OCI-LY3 (cell line): ENCODE measurements at regions not wholly inside any gene's neighbourhood (a gene's known extent, or its start where the extent isn't known, plus 50 kb on each side); places are given as distances from the start of the nearest gene placed in this dataset.

ENCODE experiments used
- EZH2phosphoT487 ChIP-seq: fragments of 200-600 bp; shearing (Covaris generic); IDR thresholded peaks from 2 replicates; pipeline ENCODE4 v1.6.1; 2018; ENCODE audit warnings: antibody characterized with exemption, mixed run types, low read depth
- TF ChIP-seq, protein P1 (sequence below): fragments of 200-600, 300-600 bp; sonication (generic); IDR thresholded peaks from 2 replicates; pipeline ENCODE4 v1.5.1; 2014; ENCODE audit warnings: antibody characterized with exemption, low read length, low read depth

DNA sequence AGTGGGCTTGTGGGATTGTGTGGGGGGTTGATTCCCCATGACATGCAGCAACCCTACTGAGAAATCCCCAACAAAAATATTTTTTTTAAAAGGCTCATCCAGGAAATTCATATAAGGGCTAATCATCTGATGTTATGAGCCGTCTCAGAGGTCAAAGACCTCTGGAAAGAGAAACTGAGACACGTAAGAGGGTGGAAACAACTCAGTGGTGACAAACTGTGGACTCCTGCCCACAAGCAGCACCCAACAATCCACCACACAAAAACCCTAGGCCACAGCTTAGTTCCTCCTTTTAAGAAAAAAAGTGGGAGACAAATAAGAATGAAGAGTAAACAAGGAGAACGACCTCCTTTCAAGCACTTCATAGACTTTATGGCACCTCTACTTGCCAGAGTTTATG lies 1096.1 kb upstream of the NRXN1 start:
- TF ChIP-seq, protein P1, sequence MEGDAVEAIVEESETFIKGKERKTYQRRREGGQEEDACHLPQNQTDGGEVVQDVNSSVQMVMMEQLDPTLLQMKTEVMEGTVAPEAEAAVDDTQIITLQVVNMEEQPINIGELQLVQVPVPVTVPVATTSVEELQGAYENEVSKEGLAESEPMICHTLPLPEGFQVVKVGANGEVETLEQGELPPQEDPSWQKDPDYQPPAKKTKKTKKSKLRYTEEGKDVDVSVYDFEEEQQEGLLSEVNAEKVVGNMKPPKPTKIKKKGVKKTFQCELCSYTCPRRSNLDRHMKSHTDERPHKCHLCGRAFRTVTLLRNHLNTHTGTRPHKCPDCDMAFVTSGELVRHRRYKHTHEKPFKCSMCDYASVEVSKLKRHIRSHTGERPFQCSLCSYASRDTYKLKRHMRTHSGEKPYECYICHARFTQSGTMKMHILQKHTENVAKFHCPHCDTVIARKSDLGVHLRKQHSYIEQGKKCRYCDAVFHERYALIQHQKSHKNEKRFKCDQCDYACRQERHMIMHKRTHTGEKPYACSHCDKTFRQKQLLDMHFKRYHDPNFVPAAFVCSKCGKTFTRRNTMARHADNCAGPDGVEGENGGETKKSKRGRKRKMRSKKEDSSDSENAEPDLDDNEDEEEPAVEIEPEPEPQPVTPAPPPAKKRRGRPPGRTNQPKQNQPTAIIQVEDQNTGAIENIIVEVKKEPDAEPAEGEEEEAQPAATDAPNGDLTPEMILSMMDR = no peak
- TF ChIP-seq EZH2phosphoT487 = no peak
